Adipocyte (in vitro differentiated cells): ENCODE measurements at regions not wholly inside any gene's neighbourhood (a gene's known extent, or its start where the extent isn't known, plus 50 kb on each side); places are given as distances from the start of the nearest gene placed in this dataset.

Experiments
- DNase-seq: peaks from one replicate; pipeline ENCODE4 v3.0.0-alpha.2; 2015; ENCODE audit warnings: low read depth
- H3K27me3 ChIP-seq: replicated peaks from 2 replicates; pipeline ENCODE4 v1.7.0; 2013; ENCODE audit warnings: mild to moderate bottlenecking, low read length, moderate library complexity; ENCODE audit not compliant: control insufficient read depth, insufficient read depth
- H3K36me3 ChIP-seq: 2 replicates; pipeline ENCODE4 v1.7.0; 2013; ENCODE audit warnings: low read length, mild to moderate bottlenecking, moderate library complexity; ENCODE audit not compliant: control insufficient read depth, insufficient read depth, severe bottlenecking
- H3K4me1 ChIP-seq: 2 replicates; pipeline ENCODE4 v1.7.0; 2013; ENCODE audit warnings: mild to moderate bottlenecking, low read length, moderate library complexity; ENCODE audit not compliant: control insufficient read depth, insufficient read depth
- H3K4me3 ChIP-seq: 2 replicates; pipeline ENCODE4 v1.7.0; 2013; ENCODE audit warnings: mild to moderate bottlenecking, low read length, moderate library complexity
- H3K9ac ChIP-seq: 2 replicates; pipeline ENCODE4 v1.7.0; 2013; ENCODE audit warnings: mild to moderate bottlenecking, low read length, moderate library complexity
- H3K9me3 ChIP-seq: 2 replicates; pipeline ENCODE4 v1.7.0; 2013; ENCODE audit warnings: mild to moderate bottlenecking, low read length, moderate library complexity; ENCODE audit not compliant: control insufficient read depth

DNA sequence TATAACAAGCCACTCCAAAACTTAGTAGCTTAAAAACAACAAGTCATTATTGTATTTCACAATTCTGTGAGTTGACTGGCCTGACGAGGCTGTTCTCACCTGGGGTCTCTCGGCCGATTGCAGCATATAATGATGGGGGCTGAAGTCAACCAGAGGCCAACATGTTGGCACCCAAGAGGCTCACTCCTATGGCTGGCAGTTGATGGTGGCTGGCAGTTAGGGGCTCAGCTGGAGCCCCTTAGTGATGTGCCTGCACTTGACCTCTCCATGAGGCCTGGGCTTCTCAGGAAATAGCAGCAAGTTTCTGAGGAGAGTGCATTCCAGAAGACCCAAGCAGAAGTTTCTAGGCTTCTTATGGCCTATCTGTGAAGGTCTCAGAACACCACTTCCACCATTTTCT is 459.4 kb downstream of the NPHP4 start:
- H3K4me1 ChIP-seq, result no peaks in the 10 kb centered on the region
- H3K27me3 ChIP-seq, result no peaks in the 10 kb centered on the region
- H3K36me3 ChIP-seq, result no peaks in the 10 kb centered on the region
- H3K9me3 ChIP-seq, result peaks cover 6% of the 10 kb centered on the region
- no peak for DNase-seq
- H3K9ac ChIP-seq, result no peak overlapping the region
- no peak overlapping the region for H3K4me3 ChIP-seq

DNA sequence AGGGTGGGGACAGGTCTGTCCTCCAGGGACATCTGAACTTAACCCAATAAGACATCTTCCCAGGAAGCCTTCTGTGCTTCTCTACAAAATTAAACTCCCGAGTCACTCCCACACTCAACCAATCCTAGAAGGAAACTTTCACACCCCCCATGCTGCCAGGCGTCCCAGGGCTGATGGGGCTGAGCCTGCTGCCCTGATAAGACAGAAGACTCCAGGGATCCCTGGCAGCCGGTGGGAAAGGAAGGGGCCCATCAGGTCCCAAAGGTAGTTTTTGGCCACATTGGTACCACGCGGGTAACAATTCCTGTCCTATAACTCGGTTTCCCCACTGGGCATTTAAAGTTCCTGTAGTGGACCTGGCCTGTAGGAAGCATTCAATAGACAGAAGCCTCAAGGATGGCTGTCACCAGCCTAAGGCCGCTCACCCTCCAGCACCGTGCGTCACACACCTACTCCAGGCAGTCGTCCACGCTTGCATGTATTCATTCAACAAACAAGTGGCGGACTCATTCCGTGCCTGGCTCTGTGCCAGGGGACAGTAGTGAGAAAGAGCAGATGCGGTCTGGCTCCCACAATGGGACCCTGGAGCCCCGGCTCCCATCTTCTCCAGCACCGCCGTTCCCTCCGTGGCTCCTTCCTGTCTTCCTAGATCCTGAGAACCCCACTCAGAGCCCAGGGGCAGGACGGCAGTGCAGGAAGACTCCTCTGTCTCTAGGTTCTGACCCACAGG is 465.2 kb downstream of the NPHP4 start:
- Histone ChIP-seq H3K36me3 (no peaks in the 10 kb centered on the region), H3K9ac (no peak overlapping the region), H3K9me3 (peaks cover 13% of the 10 kb centered on the region), H3K27me3 (peaks cover 5% of the 10 kb centered on the region), H3K4me3 (no peak overlapping the region), H3K4me1 (no peaks in the 10 kb centered on the region)
- no peak for DNase-seq

DNA sequence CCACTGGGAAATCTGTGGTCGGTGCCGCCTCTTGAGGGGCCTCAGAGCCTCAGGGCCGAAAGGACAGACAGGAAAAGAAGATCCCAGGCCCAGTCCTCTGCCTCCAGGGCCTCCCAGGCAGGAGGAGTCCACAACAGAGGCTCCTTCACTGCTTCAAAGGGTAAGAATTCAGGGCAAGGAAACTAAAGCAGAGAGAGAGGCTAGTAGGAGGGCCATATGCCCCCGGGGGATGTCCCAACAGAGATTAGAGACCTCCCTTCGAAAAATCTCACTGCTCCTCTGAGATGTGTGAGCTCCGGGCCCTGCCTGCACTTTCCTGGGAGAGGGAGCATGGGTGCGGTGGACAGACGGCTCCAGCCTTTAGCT is 465.9 kb downstream of the NPHP4 start:
- Histone ChIP-seq H3K9me3 (peaks cover 13% of the 10 kb centered on the region), H3K27me3 (peaks cover 5% of the 10 kb centered on the region), H3K4me3 (no peak overlapping the region), H3K36me3 (no peaks in the 10 kb centered on the region), H3K9ac (no peak overlapping the region), H3K4me1 (no peaks in the 10 kb centered on the region)
- DNase-seq, result no peak

DNA sequence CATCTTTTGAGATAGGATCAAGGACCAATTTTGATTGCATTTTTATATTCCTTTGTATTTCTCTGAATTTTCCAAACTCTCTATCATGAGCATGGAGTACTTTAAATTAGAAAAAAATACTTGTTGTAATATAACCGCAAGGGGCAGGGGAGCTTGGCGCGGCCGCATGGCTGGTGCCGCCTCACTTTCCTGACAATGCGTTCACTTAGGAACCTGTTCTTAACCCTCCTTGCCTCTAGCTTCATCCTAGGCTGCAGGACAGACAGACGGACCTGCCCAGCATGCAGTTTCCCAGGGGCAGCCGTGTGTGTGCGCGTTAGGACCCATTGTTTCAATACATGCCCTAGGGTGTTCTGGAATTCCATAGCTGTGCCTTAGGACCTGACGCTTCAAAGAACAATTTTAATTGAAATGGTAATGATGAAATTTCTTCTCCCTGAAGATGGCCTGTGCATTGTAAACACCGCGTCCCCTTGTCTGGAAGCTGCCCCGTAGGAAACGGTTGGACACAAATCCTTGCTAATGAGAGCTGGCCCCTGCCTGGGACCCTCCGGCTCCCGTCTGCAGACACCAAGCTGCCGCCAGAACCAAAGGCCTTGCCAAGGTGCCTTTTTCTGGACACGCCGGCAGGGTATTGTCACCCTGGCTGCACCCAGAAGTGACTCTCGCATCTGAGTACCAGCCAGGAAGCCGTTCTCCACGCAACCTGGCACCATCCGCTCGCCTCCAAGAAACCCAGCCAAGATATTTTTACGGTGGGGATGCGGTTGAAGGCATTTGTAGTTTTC is 466.4 kb downstream of the NPHP4 start:
- H3K4me3 ChIP-seq, result no peak overlapping the region
- H3K4me1 ChIP-seq, result no peaks in the 10 kb centered on the region
- no peak for DNase-seq
- no peak overlapping the region for H3K9ac ChIP-seq
- H3K36me3 ChIP-seq, result no peaks in the 10 kb centered on the region
- H3K9me3 ChIP-seq, result peaks cover 13% of the 10 kb centered on the region
- peaks cover 5% of the 10 kb centered on the region for H3K27me3 ChIP-seq

DNA sequence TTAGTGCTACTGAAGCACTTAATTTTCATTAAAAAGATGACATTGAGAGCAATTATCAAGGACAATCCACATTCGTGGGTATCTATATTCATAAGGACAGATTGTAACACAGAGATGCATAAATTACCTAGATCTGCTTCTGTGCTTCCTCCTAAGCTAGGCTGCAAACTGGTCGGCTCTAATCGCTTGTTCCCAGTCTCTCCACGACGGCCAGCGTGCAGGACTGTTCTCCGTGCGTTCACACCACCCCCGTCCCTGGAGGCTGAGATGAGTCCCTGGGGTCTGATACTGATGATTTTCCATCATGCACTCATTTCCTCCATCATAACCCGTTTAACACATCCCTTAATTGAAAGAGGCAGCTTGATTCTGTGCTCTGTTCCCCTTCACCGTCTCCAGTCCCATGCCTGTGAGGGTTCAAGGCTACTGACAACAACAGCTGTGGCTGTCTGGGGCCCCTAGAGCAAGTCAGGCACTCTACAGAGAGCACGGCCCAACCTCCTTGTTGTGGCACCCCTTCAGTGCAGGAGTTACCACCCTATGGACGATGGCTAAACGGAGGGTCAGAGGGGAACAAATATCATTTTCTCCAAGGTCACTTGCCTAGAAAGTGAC is 469.6 kb downstream of the NPHP4 start:
- H3K27me3 ChIP-seq, result peaks cover 5% of the 10 kb centered on the region
- peaks cover 6% of the 10 kb centered on the region for H3K9me3 ChIP-seq
- no peaks in the 10 kb centered on the region for H3K36me3 ChIP-seq
- DNase-seq, result no peak
- H3K4me1 ChIP-seq, result no peaks in the 10 kb centered on the region
- no peak overlapping the region for H3K9ac ChIP-seq
- no peak overlapping the region for H3K4me3 ChIP-seq

DNA sequence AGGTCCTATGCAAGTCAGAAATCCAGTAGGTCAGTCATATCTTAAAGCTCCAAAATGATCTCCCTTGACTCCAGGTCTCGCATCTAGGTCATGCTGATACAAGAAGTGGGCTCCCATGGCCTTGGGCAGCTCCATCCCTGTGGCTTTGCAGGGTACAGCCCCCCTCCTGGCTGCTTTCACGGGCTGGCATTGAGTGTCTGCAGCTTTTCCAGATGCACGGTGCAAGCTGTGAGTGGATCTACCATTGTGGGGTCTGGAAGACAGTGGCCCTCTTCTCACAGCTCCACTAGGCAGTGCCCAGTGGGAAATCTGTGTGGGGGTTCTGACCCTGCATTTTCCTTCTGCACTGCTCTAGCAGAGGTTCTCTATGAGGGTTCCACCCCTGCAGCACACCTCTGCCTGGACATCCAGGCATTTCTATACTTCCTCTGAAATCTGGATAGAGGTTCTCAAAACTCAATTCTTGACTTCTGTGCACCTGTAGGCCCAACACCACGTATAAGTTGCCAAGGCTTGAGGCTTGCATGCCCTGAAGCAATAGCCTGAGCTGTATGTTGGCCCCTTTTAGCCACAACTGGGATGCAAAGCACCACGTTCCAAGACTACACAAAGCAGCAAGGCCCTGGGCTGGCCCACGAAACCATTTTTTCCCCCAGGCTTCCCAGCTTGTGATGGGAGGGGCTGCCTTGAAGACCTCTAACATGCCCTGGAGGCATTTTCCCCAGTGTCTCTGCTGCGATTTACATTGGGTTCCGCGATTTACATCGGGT is 472.7 kb downstream of the NPHP4 start:
- Histone ChIP-seq H3K9ac (no peak overlapping the region), H3K4me1 (no peaks in the 10 kb centered on the region), H3K9me3 (peaks cover 6% of the 10 kb centered on the region), H3K4me3 (no peak overlapping the region), H3K27me3 (peaks cover 6% of the 10 kb centered on the region), H3K36me3 (no peaks in the 10 kb centered on the region)
- no peak for DNase-seq

DNA sequence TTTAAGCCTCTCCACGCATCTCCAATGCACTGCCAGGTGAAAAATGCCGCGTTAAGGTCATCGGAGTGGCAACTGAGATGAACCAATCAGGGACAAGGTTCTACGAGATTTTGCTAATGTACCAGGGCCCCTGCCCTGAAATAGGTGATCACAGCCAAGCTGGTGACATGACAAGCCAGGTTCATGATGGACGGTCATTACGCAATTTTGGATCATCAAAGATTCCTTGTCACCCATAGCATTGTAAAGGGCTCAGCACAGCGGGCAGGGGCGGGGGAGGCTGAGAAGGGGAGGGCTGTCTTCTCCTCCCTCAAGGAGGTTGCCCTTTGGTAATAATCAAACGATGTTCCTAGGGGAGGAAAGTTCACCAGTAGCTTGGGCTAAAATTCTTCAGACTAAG is 475.5 kb downstream of the NPHP4 start:
- Histone ChIP-seq H3K4me1 (no peaks in the 10 kb centered on the region), H3K9ac (no peak overlapping the region), H3K4me3 (no peak overlapping the region), H3K9me3 (no peaks in the 10 kb centered on the region), H3K36me3 (no peaks in the 10 kb centered on the region), H3K27me3 (peaks cover 16% of the 10 kb centered on the region)
- DNase-seq, result no peak

DNA sequence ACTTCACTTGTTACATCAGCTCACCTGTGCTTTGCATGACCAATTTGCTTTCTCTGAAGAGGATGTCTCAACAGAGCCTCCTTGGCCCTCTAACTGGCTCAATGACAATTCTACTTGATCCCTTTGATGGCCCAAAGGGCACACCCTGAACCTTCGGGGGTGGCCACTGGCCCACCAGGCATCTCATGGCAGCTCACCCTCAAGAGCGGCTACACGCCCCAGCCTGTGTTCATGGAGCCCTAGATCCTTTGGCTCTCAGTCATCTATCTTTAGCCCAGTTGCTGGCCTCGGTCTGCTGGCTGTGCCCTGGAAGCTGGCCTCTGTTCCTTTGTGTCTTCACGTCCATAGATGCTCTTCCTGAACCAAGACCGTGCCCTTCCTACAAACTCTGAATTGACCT is 476.7 kb downstream of the NPHP4 start:
- H3K9me3 ChIP-seq, result no peaks in the 10 kb centered on the region
- peaks cover 27% of the 10 kb centered on the region for H3K27me3 ChIP-seq
- H3K4me1 ChIP-seq, result no peaks in the 10 kb centered on the region
- no peaks in the 10 kb centered on the region for H3K36me3 ChIP-seq
- DNase-seq, result no peak
- H3K9ac ChIP-seq, result no peak overlapping the region
- no peak overlapping the region for H3K4me3 ChIP-seq

DNA sequence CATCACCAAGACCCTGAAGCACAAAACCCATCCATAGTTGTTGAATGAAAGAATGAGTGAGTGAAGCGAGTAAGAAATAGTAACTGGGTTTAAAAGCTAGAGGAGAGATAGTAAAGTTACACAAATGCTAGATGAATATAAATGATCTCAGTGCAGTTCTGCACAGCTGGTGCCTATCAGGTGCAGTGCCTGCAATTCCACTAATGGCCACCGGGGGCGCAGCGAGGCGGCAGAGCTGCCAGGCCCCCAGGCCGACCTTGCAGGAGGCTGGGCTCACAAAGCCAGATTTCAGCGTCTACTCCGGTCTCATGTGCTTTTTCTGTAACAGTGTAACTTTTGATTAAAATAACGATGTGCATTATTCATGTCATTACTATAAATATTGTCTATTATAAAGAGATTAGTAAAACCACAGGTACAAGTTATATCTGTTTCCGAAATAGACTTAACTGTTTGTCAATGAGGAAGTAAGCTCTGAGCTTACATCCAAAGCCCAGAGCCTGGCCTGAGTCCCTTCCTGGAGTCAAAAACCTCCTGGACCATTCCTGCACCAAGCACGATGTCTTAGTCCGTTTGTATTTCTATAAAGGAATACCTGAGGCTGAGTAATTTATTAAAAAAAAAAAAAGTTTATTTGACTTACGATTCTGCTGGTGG is 477.6 kb downstream of the NPHP4 start:
- H3K36me3 ChIP-seq, result no peaks in the 10 kb centered on the region
- no peak overlapping the region for H3K9ac ChIP-seq
- H3K9me3 ChIP-seq, result no peaks in the 10 kb centered on the region
- H3K4me1 ChIP-seq, result no peaks in the 10 kb centered on the region
- H3K27me3 ChIP-seq, result peaks cover 33% of the 10 kb centered on the region
- no peak overlapping the region for H3K4me3 ChIP-seq
- peak; percentile 61 for DNase-seq

DNA sequence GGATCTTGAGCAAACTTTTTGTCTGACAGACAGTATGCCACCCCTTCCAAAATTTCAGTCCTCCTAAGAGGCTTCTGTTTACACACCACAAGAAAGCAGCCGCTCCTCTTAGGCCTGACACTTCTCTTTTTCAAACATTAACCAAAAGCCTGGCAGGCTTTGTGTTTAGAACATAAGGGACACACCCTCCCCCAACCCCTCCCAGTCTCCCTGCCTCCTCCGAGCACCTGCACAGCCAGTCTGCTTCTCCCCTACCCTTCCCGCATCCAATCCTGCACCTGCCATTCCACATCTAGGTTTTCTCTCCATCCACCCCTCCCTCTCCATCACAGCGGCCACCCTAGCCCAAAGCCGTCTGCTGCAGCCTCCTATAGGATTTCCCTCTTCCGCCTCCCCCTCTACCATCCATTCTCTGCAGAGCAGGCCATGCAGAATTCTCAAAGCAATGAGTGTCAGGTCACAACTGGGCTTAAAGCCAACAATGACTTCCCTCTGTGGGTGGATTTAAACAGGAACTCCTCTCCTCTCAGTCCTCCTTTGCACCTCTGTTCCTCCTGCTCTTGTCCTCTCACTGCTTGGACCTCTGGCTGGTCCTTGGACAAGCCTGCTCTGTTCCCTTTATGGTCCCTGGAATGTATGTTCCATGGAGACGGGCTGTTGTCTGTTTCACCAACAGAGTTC is 478.2 kb downstream of the NPHP4 start:
- no peaks in the 10 kb centered on the region for H3K9me3 ChIP-seq
- no peak overlapping the region for H3K9ac ChIP-seq
- DNase-seq, result no peak
- no peaks in the 10 kb centered on the region for H3K36me3 ChIP-seq
- peaks cover 33% of the 10 kb centered on the region for H3K27me3 ChIP-seq
- H3K4me1 ChIP-seq, result no peaks in the 10 kb centered on the region
- no peak overlapping the region for H3K4me3 ChIP-seq
